HepG2 (cell line): ENCODE measurements at regions not wholly inside any gene's neighbourhood (a gene's known extent, or its start where the extent isn't known, plus 50 kb on each side); places are given as distances from the start of the nearest gene placed in this dataset.

ENCODE experiments used
- ATAC-seq: fragments of 200-7000 bp; cut with Tn5 transposase; 3 replicates; pipeline ENCODE4 v1.9.1; 2020; ENCODE audit warnings: mild to moderate bottlenecking, moderate library complexity
- BruUV-seq: library from RNA; stranded (reverse); fragments of 400-500 nt; replicated peaks from 2 replicates; lab custom pipeline; 2021; lab: Mats Ljungman, UMichigan
- CTCF ChIA-PET: fragments of 300-600 bp; formaldehyde crosslinking; extraction: SDS; loops from one replicate; lab custom pipeline; 2021; ENCODE audit warnings: low total read pairs, inconsistent platforms, low intra/inter-chr PET ratio; lab: Yijun Ruan, JAX
- POLR2A ChIA-PET: fragments of 350-600 bp; sonication (Branson Sonifier 250); formaldehyde crosslinking; loops from one replicate; lab custom pipeline; 2020; ENCODE audit warnings: antibody characterized with exemption, inconsistent platforms; lab: Yijun Ruan, JAX
- DNase-seq: peaks from one replicate; pipeline ENCODE4 v3.0.0-alpha.2; 2015; ENCODE audit warnings: low spot score
- FAIRE-seq: peaks from 3 replicates; lab custom pipeline; 2011; peaks lifted over from hg19 to GRCh38; lab: Jason Lieb, UNC
- H2AFZ ChIP-seq: one replicate; pipeline ENCODE4 v1.6.1; 2011; ENCODE audit warnings: low read length, inconsistent platforms
- H3K27ac ChIP-seq: fragments of 300-600 bp; 3 replicates; pipeline ENCODE4 v1.8.0; 2011; ENCODE audit warnings: mixed run types, mild to moderate bottlenecking, mixed read lengths, low read length, inconsistent platforms; ENCODE audit not compliant: insufficient read depth; ENCODE audit errors: extremely low read length
- H3K27me3 ChIP-seq, 2 experiments: fragments of 200-600 bp in 1 of 2; 2 replicates in 1 of 2; 3 replicates in 1 of 2; pipeline versions ENCODE4 v1.6.0 to v1.8.0; 2011; ENCODE audit warnings: low read length in 2 of 2, mild to moderate bottlenecking in 2 of 2, moderate library complexity in 2 of 2, inconsistent platforms in 1 of 2; ENCODE audit not compliant: insufficient read depth in 2 of 2, control insufficient read depth in 1 of 2
- H3K36me3 ChIP-seq, 2 experiments: fragments of 200-600 bp in 1 of 2; replicated peaks in 1 of 2; 2 replicates in 1 of 2; 3 replicates in 1 of 2; pipeline versions ENCODE4 v1.5.1 to v1.8.0; 2011; ENCODE audit warnings: low read length in 2 of 2, inconsistent platforms in 1 of 2; ENCODE audit not compliant: insufficient read depth in 2 of 2, control insufficient read depth in 1 of 2
- H3K4me1 ChIP-seq: 2 replicates; pipeline ENCODE4 v1.5.1; 2012; ENCODE audit warnings: low read length, inconsistent platforms; ENCODE audit not compliant: insufficient read depth
- H3K4me2 ChIP-seq: 2 replicates; pipeline ENCODE4 v1.6.0; 2011; ENCODE audit warnings: low read depth, low read length, inconsistent platforms
- H3K4me3 ChIP-seq, 3 experiments: fragments of 200-600 bp in 1 of 3; sonication (generic), shearing (Covaris generic) in 1 of 3; replicated peaks in 1 of 3; 2 replicates each; pipeline ENCODE4 v1.5.1; 2011 to 2016; ENCODE audit warnings: low read length in 3 of 3, inconsistent platforms in 2 of 3, low read depth in 2 of 3, mild to moderate bottlenecking in 2 of 3, control low read depth in 1 of 3, mixed read lengths in 1 of 3; ENCODE audit not compliant: insufficient read depth in 1 of 3
- H3K79me2 ChIP-seq: one replicate; pipeline ENCODE4 v1.6.1; 2011; ENCODE audit warnings: low read length, inconsistent platforms; ENCODE audit not compliant: insufficient read depth
- H3K9ac ChIP-seq: 2 replicates; pipeline ENCODE4 v1.6.0; 2011; ENCODE audit warnings: mild to moderate bottlenecking, low read depth, low read length, inconsistent platforms; ENCODE audit not compliant: insufficient read depth
- H3K9me3 ChIP-seq: 2 replicates; pipeline ENCODE4 v1.5.1; 2012; ENCODE audit warnings: mild to moderate bottlenecking, low read length
- H4K20me1 ChIP-seq: 2 replicates; pipeline ENCODE4 v1.6.0; 2011; ENCODE audit warnings: inconsistent platforms, mild to moderate bottlenecking, low read length, moderate library complexity; ENCODE audit not compliant: insufficient read depth
- CEBPB ChIP-seq: IDR thresholded peaks from 2 replicates; pipeline ENCODE4 v1.6.1; 2011; ENCODE audit warnings: low read depth, low read length, improper control_type of control experiment, borderline replicate concordance
- GABPB1 ChIP-seq: IDR thresholded peaks from 2 replicates; pipeline ENCODE4 v1.6.1; 2016; ENCODE audit warnings: mild to moderate bottlenecking, missing genetic modification reagents, moderate library complexity, missing compliant biosample characterization
- HOXD1 ChIP-seq: sonication (generic); formaldehyde crosslinking; IDR thresholded peaks from 2 replicates; pipeline ENCODE4 v1.5.0; 2020; ENCODE audit warnings: missing genetic modification reagents
- JUN ChIP-seq: sonication (generic); formaldehyde crosslinking; IDR thresholded peaks from 2 replicates; pipeline ENCODE4 v1.4.0; 2020; ENCODE audit warnings: mild to moderate bottlenecking, missing genetic modification reagents
- MAFK ChIP-seq, 2 experiments: IDR thresholded peaks in 1 of 2; conservative IDR thresholded peaks in 1 of 2; 2 replicates each; pipeline ENCODE4 v1.6.1; 2011; ENCODE audit warnings: improper control_type of control experiment in 2 of 2, low read length in 2 of 2
- NR1H2 ChIP-seq: sonication (generic); formaldehyde crosslinking; IDR thresholded peaks from 2 replicates; pipeline ENCODE4 v1.8.1; 2022; ENCODE audit warnings: low read depth, missing genetic modification reagents, borderline replicate concordance
- TFDP1 ChIP-seq: IDR thresholded peaks from 2 replicates; pipeline ENCODE4 v1.6.1; 2016; ENCODE audit warnings: missing compliant biosample characterization, missing genetic modification reagents, borderline replicate concordance
- ZNF101 ChIP-seq: sonication (generic); formaldehyde crosslinking; IDR thresholded peaks from 2 replicates; pipeline ENCODE4 v1.4.0; 2020; ENCODE audit warnings: mild to moderate bottlenecking, low read depth, missing genetic modification reagents, borderline replicate concordance
- ZNF224 ChIP-seq: sonication (generic); formaldehyde crosslinking; IDR thresholded peaks from 2 replicates; pipeline ENCODE4 v1.5.0; 2020; ENCODE audit warnings: mild to moderate bottlenecking, missing genetic modification reagents
- ZNF280B ChIP-seq: sonication (generic); formaldehyde crosslinking; IDR thresholded peaks from 2 replicates; pipeline ENCODE4 v1.5.0; 2020; ENCODE audit warnings: missing genetic modification reagents, mild to moderate bottlenecking, borderline replicate concordance
- ZNF432 ChIP-seq: sonication (generic); formaldehyde crosslinking; IDR thresholded peaks from 2 replicates; pipeline ENCODE4 v1.5.0; 2020; ENCODE audit warnings: missing genetic modification reagents, mild to moderate bottlenecking, borderline replicate concordance
- ZNF670 ChIP-seq: sonication (generic); formaldehyde crosslinking; IDR thresholded peaks from 2 replicates; pipeline ENCODE4 v1.8.0; 2022; ENCODE audit warnings: mild to moderate bottlenecking, missing genetic modification reagents, borderline replicate concordance
- WGBS: methylation state at CpG from one replicate; pipeline ENCODE4 v1.1.6; 2017; ENCODE audit warnings: low lambda C conversion rate; 5-methylcytosine and 5-hydroxymethylcytosine counted together
- in situ Hi-C: cut with HindIII; loops from 2 replicates; pipeline ENCODE4 v1.10.0; 2017; ENCODE audit warnings: low pct_unique_long_range_greater_than_20kb; ENCODE audit not compliant: extremely low pct_ligation_motif_present
- intact Hi-C: fragments of 100-400 bp; cut with micrococcal nuclease; formaldehyde crosslinking; loops from one replicate; pipeline ENCODE4 v1.10.0; 2022; ENCODE audit not compliant: unreplicated experiment
- TF ChIP-seq, protein P1 (sequence below): sonication (generic); formaldehyde crosslinking; IDR thresholded peaks from 2 replicates; pipeline ENCODE4 v1.5.1; 2020; ENCODE audit warnings: mild to moderate bottlenecking, missing genetic modification reagents, borderline replicate concordance
- TF ChIP-seq, protein P2 (sequence below): sonication (generic); formaldehyde crosslinking; IDR thresholded peaks from 2 replicates; pipeline ENCODE4 v1.8.1; 2023; ENCODE audit warnings: mild to moderate bottlenecking, missing genetic modification reagents
- TF ChIP-seq, protein P3 (sequence below): sonication (generic); formaldehyde crosslinking; IDR thresholded peaks from 2 replicates; pipeline ENCODE4 v1.9.0; 2022; ENCODE audit warnings: missing genetic modification reagents, mild to moderate bottlenecking, borderline replicate concordance

DNA sequence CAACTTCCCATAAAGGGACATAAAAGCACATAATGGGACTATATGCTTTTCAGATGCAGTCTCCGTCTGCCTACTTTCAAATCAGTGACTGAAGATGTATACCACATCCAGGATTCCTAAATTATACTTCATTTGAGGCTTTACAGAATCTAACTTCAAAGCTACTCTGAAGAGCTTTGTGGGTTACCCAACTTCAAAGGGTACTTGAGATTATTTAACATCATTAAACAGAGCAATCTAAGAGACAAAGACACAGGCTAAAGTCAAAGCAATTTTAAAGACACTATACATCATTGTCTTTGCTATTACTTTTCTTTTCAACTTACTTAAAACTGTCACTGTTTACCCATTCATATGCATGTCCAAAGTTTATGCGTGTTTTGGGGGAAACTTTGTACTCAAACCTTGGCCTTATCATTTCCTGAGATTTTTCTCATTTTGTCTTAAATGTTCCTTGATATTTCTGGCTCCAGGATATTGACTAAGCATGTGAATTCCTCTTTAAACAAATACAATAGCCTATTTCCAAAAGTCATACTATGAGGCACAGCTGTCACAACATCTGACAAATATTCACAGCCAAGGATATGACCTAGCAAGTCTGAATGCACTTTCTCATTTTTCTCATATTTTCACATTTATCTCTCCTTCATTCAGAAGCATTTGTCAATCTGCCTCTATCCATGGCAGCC is 1985.1 kb upstream of the PIK3C3 start (continued):
- TF ChIP-seq, protein P1, sequence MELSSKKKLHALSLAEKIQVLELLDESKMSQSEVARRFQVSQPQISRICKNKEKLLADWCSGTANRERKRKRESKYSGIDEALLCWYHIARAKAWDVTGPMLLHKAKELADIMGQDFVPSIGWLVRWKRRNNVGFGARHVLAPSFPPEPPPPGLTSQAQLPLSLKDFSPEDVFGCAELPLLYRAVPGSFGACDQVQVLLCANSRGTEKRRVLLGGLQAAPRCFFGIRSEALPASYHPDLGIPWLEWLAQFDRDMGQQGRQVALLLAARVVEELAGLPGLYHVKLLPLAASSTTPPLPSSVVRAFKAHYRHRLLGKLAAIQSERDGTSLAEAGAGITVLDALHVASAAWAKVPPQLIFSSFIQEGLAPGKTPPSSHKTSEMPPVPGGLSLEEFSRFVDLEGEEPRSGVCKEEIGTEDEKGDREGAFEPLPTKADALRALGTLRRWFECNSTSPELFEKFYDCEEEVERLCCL (CRISPR knock-in tag), result no peak
- TF ChIP-seq ZNF224 (CRISPR knock-in tag) (no peak), JUN (no peak), ZNF101 (CRISPR knock-in tag) (no peak), NR1H2 (CRISPR knock-in tag) (no peak), ZNF432 (no peak), GABPB1 (CRISPR knock-in tag) (no peak)

GRCh38 chr18:39966275-39966674 is 1988.8 kb upstream of the PIK3C3 start:
- DNase-seq, result no peak
- POLR2A ChIA-PET, result no interaction called here
- 1% methylated on average over 3 of the region's 3 CpGs for WGBS

More at GRCh38 chr18:39966275-39966674, 1988.8 kb upstream of the PIK3C3 start:
- in situ Hi-C loops (no loop called here), intact Hi-C loops (no loop called here)
- Histone ChIP-seq H3K27ac (no peak overlapping the region), H2AFZ (no peak overlapping the region), H3K27me3 (no peaks in the 10 kb centered on the region), H3K4me2 (no peak overlapping the region), H3K9ac (no peak overlapping the region), H3K79me2 (no peaks in the 10 kb centered on the region), H3K9me3 (no peaks in the 10 kb centered on the region), H3K4me1 (no peaks in the 10 kb centered on the region), H3K4me3 (no peak overlapping the region), H4K20me1 (no peaks in the 10 kb centered on the region), H3K36me3 (no peaks in the 10 kb centered on the region)
- peak; percentile 35; the same call in 1 of the 3 replicates for ATAC-seq
- CTCF ChIA-PET, result no interaction called here
- BruUV-seq, result no TSS peak
- FAIRE-seq, result no peak
- no peak for TF ChIP-seq HOXD1 (CRISPR knock-in tag)
- peak in 1 of 2 experiments; percentile 55; a peak in 2 of 4 replicates for TF ChIP-seq MAFK (conservative IDR thresholded peaks at IDR 0.05 in 1 of 2, IDR thresholded peaks at IDR 0.05 in 1 of 2; ENCODE audit: low read length in 2 of 2)
- TF ChIP-seq, protein P2, sequence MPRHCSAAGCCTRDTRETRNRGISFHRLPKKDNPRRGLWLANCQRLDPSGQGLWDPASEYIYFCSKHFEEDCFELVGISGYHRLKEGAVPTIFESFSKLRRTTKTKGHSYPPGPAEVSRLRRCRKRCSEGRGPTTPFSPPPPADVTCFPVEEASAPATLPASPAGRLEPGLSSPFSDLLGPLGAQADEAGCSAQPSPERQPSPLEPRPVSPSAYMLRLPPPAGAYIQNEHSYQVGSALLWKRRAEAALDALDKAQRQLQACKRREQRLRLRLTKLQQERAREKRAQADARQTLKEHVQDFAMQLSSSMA (CRISPR knock-in tag), result no peak
- no peak for TF ChIP-seq ZNF670 (CRISPR knock-in tag)
- TF ChIP-seq, protein P3, sequence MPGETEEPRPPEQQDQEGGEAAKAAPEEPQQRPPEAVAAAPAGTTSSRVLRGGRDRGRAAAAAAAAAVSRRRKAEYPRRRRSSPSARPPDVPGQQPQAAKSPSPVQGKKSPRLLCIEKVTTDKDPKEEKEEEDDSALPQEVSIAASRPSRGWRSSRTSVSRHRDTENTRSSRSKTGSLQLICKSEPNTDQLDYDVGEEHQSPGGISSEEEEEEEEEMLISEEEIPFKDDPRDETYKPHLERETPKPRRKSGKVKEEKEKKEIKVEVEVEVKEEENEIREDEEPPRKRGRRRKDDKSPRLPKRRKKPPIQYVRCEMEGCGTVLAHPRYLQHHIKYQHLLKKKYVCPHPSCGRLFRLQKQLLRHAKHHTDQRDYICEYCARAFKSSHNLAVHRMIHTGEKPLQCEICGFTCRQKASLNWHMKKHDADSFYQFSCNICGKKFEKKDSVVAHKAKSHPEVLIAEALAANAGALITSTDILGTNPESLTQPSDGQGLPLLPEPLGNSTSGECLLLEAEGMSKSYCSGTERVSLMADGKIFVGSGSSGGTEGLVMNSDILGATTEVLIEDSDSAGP (CRISPR knock-in tag), result no peak
- no peak for TF ChIP-seq TFDP1 (CRISPR knock-in tag)
- no peak for TF ChIP-seq CEBPB
- no peak for TF ChIP-seq ZNF280B (CRISPR knock-in tag)
